ENCODE measurements at regions not wholly inside any gene's neighbourhood (a gene's known extent, or its start where the extent isn't known, plus 50 kb on each side); places are given as distances from the start of the nearest gene placed in this dataset.

DNA sequence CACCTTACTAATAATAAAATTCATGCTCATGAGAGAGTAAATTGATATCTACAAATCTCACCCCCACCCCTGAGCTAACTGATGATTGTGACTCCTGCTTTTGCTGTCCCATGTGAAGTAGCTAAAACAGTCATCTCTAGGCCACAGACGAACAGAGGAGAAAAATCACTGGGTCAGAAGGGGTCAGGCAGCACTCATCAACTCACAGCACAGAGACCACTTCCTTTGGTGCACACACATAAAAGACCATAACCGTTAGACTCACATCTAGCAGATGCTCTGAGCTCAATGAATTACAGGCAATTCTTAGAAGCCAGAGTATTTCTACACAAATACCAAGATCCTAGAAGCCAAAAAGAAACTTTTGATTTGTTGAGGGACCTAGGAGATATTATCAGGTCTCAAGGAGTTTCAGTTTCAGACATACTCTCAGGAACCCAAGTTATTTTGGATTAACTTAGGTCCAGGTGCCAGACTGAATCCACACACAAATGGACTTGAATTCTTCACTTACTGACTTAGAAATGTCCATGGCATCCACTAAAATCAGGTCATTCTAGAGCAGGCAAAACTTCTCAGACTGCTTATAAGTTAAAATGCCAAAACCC lies 65.0 kb upstream of the TES start:
- no peak for DNase-seq (ENCODE audit: low read depth)

DNA sequence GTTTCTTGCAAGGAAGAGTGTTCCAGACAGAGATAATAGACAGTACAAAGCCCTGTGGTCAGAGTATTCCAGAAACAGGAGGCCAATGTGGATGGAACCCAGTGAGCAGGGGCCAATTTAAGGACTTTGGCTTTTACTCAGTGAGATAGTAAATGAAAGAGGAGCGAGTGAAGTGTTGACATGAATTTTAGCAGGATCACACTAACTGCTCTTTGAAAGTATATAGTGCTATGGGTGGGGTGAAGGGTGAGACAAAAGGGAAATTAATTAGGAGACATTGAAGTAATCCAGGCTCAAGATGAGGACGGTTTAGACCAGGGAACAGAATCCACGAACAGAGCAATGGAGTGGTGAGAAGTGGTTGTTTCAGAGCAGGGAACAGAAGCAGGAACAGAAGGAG lies 62.2 kb upstream of the TES start:
- DNase-seq (ENCODE audit: low read depth) = no peak

DNA sequence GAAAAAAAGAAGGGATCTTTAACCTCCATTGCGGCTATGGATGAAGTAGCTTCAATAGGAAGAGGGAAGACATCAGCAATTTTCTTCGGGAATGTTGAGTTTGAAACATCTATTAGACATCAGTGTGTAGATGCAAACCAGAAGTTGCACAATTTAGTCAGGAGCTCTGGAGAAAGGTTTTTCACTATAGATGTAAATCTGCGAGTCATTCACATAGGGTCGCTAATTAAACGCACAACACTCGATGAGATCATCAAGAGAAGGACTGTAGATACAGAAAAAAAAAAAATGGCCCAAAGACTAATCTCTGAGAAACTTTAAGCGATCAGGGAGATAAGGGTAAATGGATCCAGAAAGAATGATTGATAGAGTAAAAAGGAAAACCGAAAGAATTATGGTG lies 61.7 kb upstream of the TES start:
- DNase-seq (ENCODE audit: low read depth) = no peak

DNA sequence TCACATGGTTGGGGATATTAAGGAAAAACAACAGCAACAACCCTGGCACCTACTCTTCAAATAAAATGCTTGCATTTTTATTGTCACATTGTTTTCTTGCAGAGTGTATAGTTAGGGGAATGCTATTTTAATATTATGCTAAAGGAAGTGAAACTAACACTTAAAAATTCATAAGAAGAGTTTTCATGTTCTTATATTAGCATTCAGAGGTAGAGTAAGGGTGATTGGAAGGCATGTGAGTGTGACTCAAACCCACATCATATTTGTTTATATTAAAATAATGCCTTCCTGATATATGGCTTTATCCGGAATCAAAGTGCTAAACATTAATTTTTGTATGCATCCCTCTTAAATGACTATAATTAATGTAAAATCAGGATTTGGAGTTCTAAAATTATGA lies 59.8 kb upstream of the TES start:
- no peak for DNase-seq (ENCODE audit: low read depth)

- DNase-seq (ENCODE audit: low read depth) = no peak
Observed at GRCh38 chr7:116152276-116152675, 58.1 kb upstream of the TES start.

DNA sequence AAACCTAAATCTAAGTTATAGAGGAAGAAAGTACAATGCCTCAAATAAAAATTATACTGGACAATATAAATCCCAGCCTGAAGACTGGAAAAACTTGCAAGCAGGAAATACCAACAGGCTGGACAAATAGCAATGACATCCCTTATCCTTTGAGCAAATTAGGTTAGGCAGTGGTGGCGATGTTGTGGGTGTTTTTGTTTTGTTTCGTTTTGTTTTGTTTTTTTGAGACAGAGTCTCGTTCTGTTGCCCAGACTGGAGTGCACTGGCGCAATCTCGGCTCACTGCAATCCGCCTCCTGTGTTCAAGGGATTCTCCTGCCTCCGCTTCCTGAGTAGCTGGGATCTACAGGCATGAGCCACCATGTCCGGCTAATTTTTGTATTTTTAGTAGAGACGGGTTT lies 57.3 kb upstream of the TES start:
- DNase-seq (ENCODE audit: low read depth) = no peak

DNA sequence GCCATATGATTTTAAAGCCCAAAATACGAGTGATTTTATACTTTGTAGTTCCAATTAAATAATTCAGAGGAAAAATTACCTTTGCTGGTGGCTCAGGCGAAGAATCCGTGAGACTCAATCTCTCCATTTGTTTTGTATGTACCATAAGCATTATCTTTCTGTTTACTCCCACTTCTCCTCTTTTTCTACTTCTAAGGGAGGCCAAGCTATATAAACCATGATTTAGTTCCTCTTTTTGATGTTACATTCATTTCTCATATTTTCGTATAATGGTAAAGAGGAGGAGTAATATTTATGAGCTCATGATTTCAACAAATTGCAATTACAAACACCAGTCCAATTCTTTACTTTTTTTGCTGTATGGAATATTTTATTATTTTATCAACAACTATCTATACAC lies 50.6 kb upstream of the TES start:
- DNase-seq (ENCODE audit: low read depth) = no peak

Data from EH (cell line).